GM13977 (cell line): ENCODE measurements at regions not wholly inside any gene's neighbourhood (a gene's known extent, or its start where the extent isn't known, plus 50 kb on each side); places are given as distances from the start of the nearest gene placed in this dataset.

Experiments
- DNase-seq: peaks from one replicate; pipeline ENCODE4 v3.0.0; 2012; ENCODE audit warnings: low spot score
- in situ Hi-C: fragments of 300-500 bp; cut with MboI; formaldehyde crosslinking; loops from one replicate; pipeline ENCODE4 v1.12.0; 2022; ENCODE audit warnings: low sequenced_read_pairs, low pct_unique_long_range_greater_than_20kb, mixed read lengths, inconsistent platforms; ENCODE audit not compliant: unreplicated experiment
- TF ChIP-seq, protein P1 (sequence below): IDR thresholded peaks from 2 replicates; pipeline ENCODE4 v1.5.1; 2012; ENCODE audit warnings: mild to moderate bottlenecking, control low read depth; ENCODE audit not compliant: insufficient read depth; ENCODE audit errors: extremely low read depth, missing control alignments

DNA sequence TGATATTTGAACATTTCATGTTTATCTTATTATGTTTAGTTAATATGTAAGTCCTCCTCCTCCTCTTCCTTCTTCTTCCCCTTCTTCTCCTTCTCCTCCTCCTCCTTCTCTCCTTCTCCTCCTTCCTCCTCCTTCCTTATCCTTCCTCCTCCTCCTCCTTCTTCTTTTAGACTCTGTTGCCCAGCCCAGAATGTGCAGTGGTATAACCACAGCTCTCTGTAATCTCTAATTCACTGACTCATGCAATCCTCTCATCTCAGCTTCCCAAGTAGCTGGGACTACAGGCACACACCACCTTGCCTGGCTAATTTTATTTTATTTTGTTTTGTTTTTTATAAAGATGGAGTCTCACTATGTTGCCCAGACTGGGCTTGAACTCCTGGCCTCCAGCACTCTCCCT is 83.4 kb upstream of the ODAD2 start:
- DNase-seq = no peak
- TF ChIP-seq, protein P1, sequence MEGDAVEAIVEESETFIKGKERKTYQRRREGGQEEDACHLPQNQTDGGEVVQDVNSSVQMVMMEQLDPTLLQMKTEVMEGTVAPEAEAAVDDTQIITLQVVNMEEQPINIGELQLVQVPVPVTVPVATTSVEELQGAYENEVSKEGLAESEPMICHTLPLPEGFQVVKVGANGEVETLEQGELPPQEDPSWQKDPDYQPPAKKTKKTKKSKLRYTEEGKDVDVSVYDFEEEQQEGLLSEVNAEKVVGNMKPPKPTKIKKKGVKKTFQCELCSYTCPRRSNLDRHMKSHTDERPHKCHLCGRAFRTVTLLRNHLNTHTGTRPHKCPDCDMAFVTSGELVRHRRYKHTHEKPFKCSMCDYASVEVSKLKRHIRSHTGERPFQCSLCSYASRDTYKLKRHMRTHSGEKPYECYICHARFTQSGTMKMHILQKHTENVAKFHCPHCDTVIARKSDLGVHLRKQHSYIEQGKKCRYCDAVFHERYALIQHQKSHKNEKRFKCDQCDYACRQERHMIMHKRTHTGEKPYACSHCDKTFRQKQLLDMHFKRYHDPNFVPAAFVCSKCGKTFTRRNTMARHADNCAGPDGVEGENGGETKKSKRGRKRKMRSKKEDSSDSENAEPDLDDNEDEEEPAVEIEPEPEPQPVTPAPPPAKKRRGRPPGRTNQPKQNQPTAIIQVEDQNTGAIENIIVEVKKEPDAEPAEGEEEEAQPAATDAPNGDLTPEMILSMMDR = no peak
- in situ Hi-C loops = no loop called here

DNA sequence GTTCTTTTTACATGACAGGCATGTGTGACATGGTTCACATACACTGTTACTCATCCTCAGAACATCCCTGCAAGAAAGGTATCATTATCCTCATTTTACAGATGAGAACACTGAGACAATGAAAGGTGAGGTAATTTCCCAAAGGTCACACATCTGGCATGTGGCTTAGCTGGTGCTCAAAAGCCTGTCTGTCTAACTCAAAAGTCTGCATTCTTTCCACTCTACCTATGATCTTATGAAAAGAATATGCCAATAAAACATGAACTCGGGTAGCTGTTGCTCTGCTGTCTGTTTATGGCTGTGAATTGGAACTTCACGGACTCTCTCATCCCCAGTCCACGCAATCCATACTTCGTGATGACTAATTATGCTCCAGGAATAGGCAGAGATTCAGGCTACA is 79.0 kb upstream of the ODAD2 start:
- TF ChIP-seq, protein P1 = no peak
- in situ Hi-C loops = no loop called here
- no peak for DNase-seq

DNA sequence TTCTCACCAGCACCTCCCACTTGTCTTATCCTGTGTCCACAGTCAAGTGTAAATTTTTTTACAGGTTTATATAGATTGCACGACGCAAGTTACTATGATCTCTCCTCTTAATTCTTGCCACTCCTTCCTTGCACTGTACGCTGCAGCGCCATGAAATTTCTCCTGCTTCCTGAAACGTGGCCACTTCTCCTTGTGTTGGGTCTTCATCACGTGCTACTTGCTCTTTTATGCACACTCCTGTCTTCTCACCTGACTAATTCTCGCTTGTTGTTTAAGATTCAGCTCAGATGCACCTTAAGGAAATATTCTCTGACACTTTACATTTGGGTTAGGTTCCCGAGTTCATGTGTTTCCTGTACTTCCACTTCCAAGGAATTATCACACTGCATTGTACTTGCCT is 76.5 kb upstream of the ODAD2 start:
- TF ChIP-seq, protein P1 = no peak
- DNase-seq = no peak
- in situ Hi-C loops = no loop called here

DNA sequence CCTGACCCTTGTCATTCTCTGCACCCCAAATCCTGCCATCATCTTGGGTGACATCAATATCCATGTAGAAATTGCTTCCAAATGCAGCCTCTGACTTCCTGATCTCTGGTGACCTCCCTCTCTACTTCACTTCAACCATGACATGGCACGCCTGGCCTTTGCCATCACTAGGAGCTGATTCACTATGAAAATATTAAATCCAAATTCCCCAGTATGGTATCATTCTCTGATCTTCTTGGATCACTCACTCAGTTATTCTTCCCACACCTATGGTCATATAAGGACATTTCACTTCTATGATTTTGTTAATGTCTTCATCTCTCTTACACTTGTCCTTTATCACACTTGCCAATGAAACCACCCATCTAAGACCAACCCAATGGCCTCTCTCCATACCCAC is 73.7 kb upstream of the ODAD2 start:
- TF ChIP-seq, protein P1 = no peak
- no peak for DNase-seq
- in situ Hi-C loops = no loop called here

DNA sequence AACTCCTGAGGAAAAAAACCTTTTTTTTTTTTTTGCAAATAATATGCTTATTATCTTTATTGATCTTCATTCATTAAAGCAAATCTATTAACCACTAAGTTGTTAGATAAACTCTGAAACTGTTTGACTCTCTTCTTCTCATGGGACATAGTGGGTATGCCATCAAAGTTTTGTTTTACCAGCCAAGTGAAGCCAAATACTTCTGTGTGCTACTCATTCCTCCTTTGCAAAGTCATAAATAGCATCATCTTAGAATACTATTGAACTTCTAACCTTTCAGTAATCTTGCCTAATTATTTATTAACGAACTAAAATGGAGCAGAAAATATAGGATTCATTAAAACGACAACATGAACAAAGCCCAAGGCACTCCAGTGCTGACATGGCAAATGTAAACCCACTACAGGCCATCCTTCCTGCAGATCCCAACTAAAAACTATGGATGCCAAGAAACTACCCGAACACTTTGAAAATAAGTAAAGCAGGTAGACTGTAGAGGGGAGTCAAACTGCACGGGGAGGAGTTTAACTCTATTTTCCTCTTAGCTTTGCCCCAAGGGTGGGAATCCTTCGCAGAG is 61.2 kb upstream of the ODAD2 start:
- TF ChIP-seq, protein P1 = no peak
- in situ Hi-C loops = no loop called here
- no peak for DNase-seq

DNA sequence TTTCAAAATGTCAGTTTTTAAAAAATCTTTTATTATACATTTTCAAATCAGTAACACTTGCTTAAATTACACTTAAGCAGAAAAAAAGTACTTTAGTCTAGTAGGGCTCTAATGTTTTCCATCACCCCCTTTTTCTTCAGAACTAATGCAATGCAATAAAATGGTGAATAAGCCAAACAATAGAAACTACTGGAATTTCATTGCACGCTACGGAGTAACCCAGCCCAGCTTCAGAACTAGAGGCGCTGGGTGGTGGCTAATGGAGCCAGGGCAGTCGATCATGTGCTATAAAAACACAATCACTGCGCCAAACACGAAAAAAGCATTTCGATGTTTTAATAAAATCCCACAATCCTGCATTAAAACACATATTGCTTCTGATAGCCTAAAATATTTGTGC is 59.9 kb upstream of the ODAD2 start:
- DNase-seq = no peak
- in situ Hi-C loops = no loop called here
- TF ChIP-seq, protein P1 = no peak
